Suprapubic skin (tissue), 4 donors: ENCODE measurements at regions not wholly inside any gene's neighbourhood (a gene's known extent, or its start where the extent isn't known, plus 50 kb on each side); places are given as distances from the start of the nearest gene placed in this dataset.

Source experiments
- POLR2A ChIP-seq, 2 donors: fragments of 450-650 bp; IDR thresholded peaks; one replicate each; pipeline ENCODE4 v1.6.1; 2017; ENCODE audit warnings: antibody characterized with exemption in 2 of 2, mild to moderate bottlenecking in 2 of 2, moderate library complexity in 2 of 2
- POLR2AphosphoS5 ChIP-seq, 3 donors: sonication (generic); formaldehyde crosslinking; IDR thresholded peaks; one replicate each; pipeline ENCODE4 v1.6.1; 2017; ENCODE audit warnings: antibody characterized with exemption in 3 of 3
- TF ChIP-seq, protein P1 (sequence below), 2 donors: fragments of 200-600 bp in 1 of 2; fragments of 450-650 bp in 1 of 2; sonication (generic) in 1 of 2; IDR thresholded peaks; one replicate each; pipeline ENCODE4 v1.5.1; 2016 to 2019; ENCODE audit warnings: antibody characterized with exemption in 2 of 2, mild to moderate bottlenecking in 1 of 2, moderate library complexity in 1 of 2

- TF ChIP-seq, protein P1, sequence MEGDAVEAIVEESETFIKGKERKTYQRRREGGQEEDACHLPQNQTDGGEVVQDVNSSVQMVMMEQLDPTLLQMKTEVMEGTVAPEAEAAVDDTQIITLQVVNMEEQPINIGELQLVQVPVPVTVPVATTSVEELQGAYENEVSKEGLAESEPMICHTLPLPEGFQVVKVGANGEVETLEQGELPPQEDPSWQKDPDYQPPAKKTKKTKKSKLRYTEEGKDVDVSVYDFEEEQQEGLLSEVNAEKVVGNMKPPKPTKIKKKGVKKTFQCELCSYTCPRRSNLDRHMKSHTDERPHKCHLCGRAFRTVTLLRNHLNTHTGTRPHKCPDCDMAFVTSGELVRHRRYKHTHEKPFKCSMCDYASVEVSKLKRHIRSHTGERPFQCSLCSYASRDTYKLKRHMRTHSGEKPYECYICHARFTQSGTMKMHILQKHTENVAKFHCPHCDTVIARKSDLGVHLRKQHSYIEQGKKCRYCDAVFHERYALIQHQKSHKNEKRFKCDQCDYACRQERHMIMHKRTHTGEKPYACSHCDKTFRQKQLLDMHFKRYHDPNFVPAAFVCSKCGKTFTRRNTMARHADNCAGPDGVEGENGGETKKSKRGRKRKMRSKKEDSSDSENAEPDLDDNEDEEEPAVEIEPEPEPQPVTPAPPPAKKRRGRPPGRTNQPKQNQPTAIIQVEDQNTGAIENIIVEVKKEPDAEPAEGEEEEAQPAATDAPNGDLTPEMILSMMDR (IDR thresholded peaks at IDR 0.05) = no peak
- no peak for TF ChIP-seq POLR2A (IDR thresholded peaks at IDR 0.05)
- no peak for TF ChIP-seq POLR2AphosphoS5 (IDR thresholded peaks at IDR 0.05)
These were observed 1200.6 kb upstream of the NUDT12 start for GRCh38 chr5:104763216-104763615.
